ENCODE measurements at regions not wholly inside any gene's neighbourhood (a gene's known extent, or its start where the extent isn't known, plus 50 kb on each side); places are given as distances from the start of the nearest gene placed in this dataset.

GRCh38 chr1:88514544-88515060, 169.5 kb upstream of the PKN2 start:
- TF ChIP-seq CTCF (IDR thresholded peaks at IDR 0.05) (no peak), E2F4 (CRISPR knock-in tag; IDR thresholded peaks at IDR 0.05; ENCODE audit: borderline replicate concordance, low read depth) (no peak), NFYB (CRISPR knock-in tag; conservative IDR thresholded peaks at IDR 0.05; ENCODE audit: low read depth) (no peak), NR3C1 (CRISPR knock-in tag; conservative IDR thresholded peaks at IDR 0.05; ENCODE audit: low read depth) (no peak), ZNF425 (CRISPR knock-in tag; conservative IDR thresholded peaks at IDR 0.05) (no peak), CREB1 (CRISPR knock-in tag; IDR thresholded peaks at IDR 0.05) (no peak), MAX (CRISPR knock-in tag; IDR thresholded peaks at IDR 0.05) (no peak), ZNF512 (CRISPR knock-in tag; IDR thresholded peaks at IDR 0.05; ENCODE audit: borderline replicate concordance) (no peak), ZNF423 (CRISPR knock-in tag; IDR thresholded peaks at IDR 0.05) (no peak), SMAD3 (CRISPR knock-in tag; IDR thresholded peaks at IDR 0.05; ENCODE audit: borderline replicate concordance) (no peak)
